ENCODE measurements at regions not wholly inside any gene's neighbourhood (a gene's known extent, or its start where the extent isn't known, plus 50 kb on each side); places are given as distances from the start of the nearest gene placed in this dataset.

GRCh38 chrX:34716302-34716701 lies 59.2 kb upstream of the TMEM47 start:
- peak; percentile 12 for DNase-seq (ENCODE audit: low read depth)
- no peak overlapping the region for H3K4me3 ChIP-seq (ENCODE audit: low read depth, low read length)
- no peak for TF ChIP-seq CTCF (IDR thresholded peaks at IDR 0.05; ENCODE audit: insufficient read depth, low read depth, low read length)

GRCh38 chrX:34734383-34734782 lies 77.3 kb upstream of the TMEM47 start:
- no peak for TF ChIP-seq CTCF (IDR thresholded peaks at IDR 0.05; ENCODE audit: insufficient read depth, low read depth, low read length)
- H3K4me3 ChIP-seq (ENCODE audit: low read depth, low read length) = no peak overlapping the region
- DNase-seq (ENCODE audit: low read depth) = no peak

- no peak for DNase-seq (ENCODE audit: low read depth)
- H3K4me3 ChIP-seq (ENCODE audit: low read depth, low read length) = no peak overlapping the region
- no peak for TF ChIP-seq CTCF (IDR thresholded peaks at IDR 0.05; ENCODE audit: insufficient read depth, low read depth, low read length)
Observed at GRCh38 chrX:34744521-34744920, 87.4 kb upstream of the TMEM47 start.

- no peak overlapping the region for H3K4me3 ChIP-seq (ENCODE audit: low read depth, low read length)
- no peak for DNase-seq (ENCODE audit: low read depth)
- TF ChIP-seq CTCF (IDR thresholded peaks at IDR 0.05; ENCODE audit: insufficient read depth, low read depth, low read length) = no peak
Observed at GRCh38 chrX:34749896-34750295, 92.8 kb upstream of the TMEM47 start.

GRCh38 chrX:34764852-34765361 lies 107.8 kb upstream of the TMEM47 start:
- DNase-seq (ENCODE audit: low read depth) = no peak
- no peak for TF ChIP-seq CTCF (IDR thresholded peaks at IDR 0.05; ENCODE audit: insufficient read depth, low read depth, low read length)
- H3K4me3 ChIP-seq (ENCODE audit: low read depth, low read length) = no peak overlapping the region

- TF ChIP-seq CTCF (IDR thresholded peaks at IDR 0.05; ENCODE audit: insufficient read depth, low read depth, low read length) = no peak
- no peak for DNase-seq (ENCODE audit: low read depth)
- H3K4me3 ChIP-seq (ENCODE audit: low read depth, low read length) = no peak overlapping the region
Observed at GRCh38 chrX:34768290-34768689, 111.2 kb upstream of the TMEM47 start.

- no peak overlapping the region for H3K4me3 ChIP-seq (ENCODE audit: low read depth, low read length)
- DNase-seq (ENCODE audit: low read depth) = no peak
- TF ChIP-seq CTCF (IDR thresholded peaks at IDR 0.05; ENCODE audit: insufficient read depth, low read depth, low read length) = no peak
Observed at GRCh38 chrX:34770511-34770910, 113.4 kb upstream of the TMEM47 start.
